HEK293T (cell line): ENCODE measurements at regions not wholly inside any gene's neighbourhood (a gene's known extent, or its start where the extent isn't known, plus 50 kb on each side); places are given as distances from the start of the nearest gene placed in this dataset.

Experiments used
- CTCF ChIA-PET: fragments of 350-600 bp; formaldehyde crosslinking; extraction: SDS; loops from one replicate; lab custom pipeline; 2021; ENCODE audit warnings: antibody characterized with exemption, inconsistent platforms; lab: Yijun Ruan, JAX
- POLR2A ChIA-PET: fragments of 350-600 bp; formaldehyde crosslinking; extraction: SDS; loops from one replicate; lab custom pipeline; 2020; ENCODE audit warnings: antibody characterized with exemption, inconsistent platforms; lab: Yijun Ruan, JAX
- DNase-seq: peaks from one replicate; pipeline ENCODE4 v3.0.0; 2012; ENCODE audit warnings: mixed read lengths; ENCODE audit errors: extremely low spot score
- ARNT ChIP-seq: fragments of 450-650 bp; IDR thresholded peaks from 2 replicates; pipeline ENCODE4 v1.6.1; 2017; ENCODE audit warnings: mild to moderate bottlenecking
- BHLHE40 ChIP-seq: fragments of 450-650 bp; IDR thresholded peaks from 2 replicates; pipeline ENCODE4 v1.6.1; 2016; ENCODE audit warnings: mild to moderate bottlenecking, moderate library complexity, borderline replicate concordance
- CTBP1 ChIP-seq: fragments of 450-650 bp; IDR thresholded peaks from 2 replicates; pipeline ENCODE4 v1.6.1; 2016; ENCODE audit warnings: borderline replicate concordance
- ELF4 ChIP-seq: fragments of 450-650 bp; IDR thresholded peaks from 2 replicates; pipeline ENCODE4 v1.6.1; 2017; ENCODE audit warnings: antibody characterized with exemption
- FOXA1 ChIP-seq: fragments of 450-650 bp; IDR thresholded peaks from 2 replicates; pipeline ENCODE4 v1.6.1; 2016; ENCODE audit warnings: mild to moderate bottlenecking
- FOXK2 ChIP-seq: fragments of 450-650 bp; IDR thresholded peaks from 2 replicates; pipeline ENCODE4 v1.6.1; 2016; ENCODE audit warnings: mild to moderate bottlenecking
- FOXM1 ChIP-seq: fragments of 450-650 bp; IDR thresholded peaks from 2 replicates; pipeline ENCODE4 v1.6.1; 2017; ENCODE audit warnings: mild to moderate bottlenecking, borderline replicate concordance
- HDGF ChIP-seq: fragments of 450-650 bp; IDR thresholded peaks from 2 replicates; pipeline ENCODE4 v1.6.1; 2017; ENCODE audit warnings: antibody characterized with exemption, borderline replicate concordance
- L3MBTL2 ChIP-seq: fragments of 450-650 bp; conservative IDR thresholded peaks from 2 replicates; pipeline ENCODE4 v1.6.1; 2016; ENCODE audit warnings: mild to moderate bottlenecking
- LEF1 ChIP-seq: fragments of 450-650 bp; IDR thresholded peaks from 2 replicates; pipeline ENCODE4 v1.6.1; 2017; ENCODE audit warnings: mild to moderate bottlenecking, borderline replicate concordance
- NFRKB ChIP-seq: fragments of 450-650 bp; IDR thresholded peaks from 2 replicates; pipeline ENCODE4 v1.6.1; 2016; ENCODE audit warnings: mild to moderate bottlenecking, moderate library complexity
- PKNOX1 ChIP-seq: fragments of 450-650 bp; IDR thresholded peaks from 2 replicates; pipeline ENCODE4 v1.6.1; 2016
- SP1 ChIP-seq: fragments of 450-650 bp; IDR thresholded peaks from 2 replicates; pipeline ENCODE4 v1.6.1; 2017
- SUZ12 ChIP-seq: fragments of 450-650 bp; IDR thresholded peaks from 2 replicates; pipeline ENCODE4 v1.6.1; 2016; ENCODE audit warnings: mild to moderate bottlenecking
- TARDBP ChIP-seq: fragments of 450-650 bp; IDR thresholded peaks from 2 replicates; pipeline ENCODE4 v1.6.1; 2016
- ZNF384 ChIP-seq: fragments of 450-650 bp; IDR thresholded peaks from 2 replicates; pipeline ENCODE4 v1.6.1; 2016

- POLR2A ChIA-PET, result no interaction called here
- TF ChIP-seq NFRKB, result no peak
- TF ChIP-seq SUZ12, result no peak
- no peak for TF ChIP-seq ELF4
- TF ChIP-seq CTBP1, result no peak
- no peak for TF ChIP-seq PKNOX1
- TF ChIP-seq FOXK2, result no peak
- TF ChIP-seq TARDBP, result no peak
- no peak for TF ChIP-seq HDGF
- DNase-seq, result no peak
- CTCF ChIA-PET, result no interaction called here
Observed at GRCh38 chr5:63154476-63155309, 576.1 kb downstream of the LRRC70 start.

GRCh38 chr5:63152871-63153270 is 574.3 kb downstream of the LRRC70 start:
- no peak for DNase-seq
- POLR2A ChIA-PET, result no interaction called here
- no peak for TF ChIP-seq CTBP1
- TF ChIP-seq NFRKB, result no peak
- no peak for TF ChIP-seq HDGF
- CTCF ChIA-PET, result no interaction called here

- POLR2A ChIA-PET, result no interaction called here
- TF ChIP-seq TARDBP (no peak), CTBP1 (no peak), PKNOX1 (no peak), FOXM1 (no peak), ZNF384 (no peak), NFRKB (no peak), HDGF (no peak)
- CTCF ChIA-PET, result no interaction called here
- DNase-seq, result no peak
Observed at GRCh38 chr5:63145167-63145566, 566.5 kb downstream of the LRRC70 start.

GRCh38 chr5:63141591-63141990 is 563.0 kb downstream of the LRRC70 start:
- ChIA-PET CTCF (interaction anchor here (0.7 kb wide), 1 partner anchor 11 kb away, joined by 5 read pairs; no protein-coding TSS in a partner anchor), POLR2A (no interaction called here)
- TF ChIP-seq PKNOX1, result no peak
- TF ChIP-seq ARNT, result no peak
- no peak for TF ChIP-seq FOXM1
- TF ChIP-seq SP1, result no peak
- no peak for TF ChIP-seq LEF1
- TF ChIP-seq FOXA1, result no peak
- TF ChIP-seq FOXK2, result no peak
- TF ChIP-seq ZNF384, result no peak
- no peak for TF ChIP-seq SUZ12
- TF ChIP-seq L3MBTL2, result no peak
- no peak for TF ChIP-seq BHLHE40
- no peak for TF ChIP-seq TARDBP
- TF ChIP-seq NFRKB, result no peak
- TF ChIP-seq CTBP1, result no peak
- no peak for DNase-seq

GRCh38 chr5:63135291-63135690 is 556.7 kb downstream of the LRRC70 start:
- no peak for DNase-seq
- POLR2A ChIA-PET, result no interaction called here
- TF ChIP-seq BHLHE40 (no peak), FOXA1 (no peak), L3MBTL2 (no peak), ARNT (no peak), SP1 (no peak), TARDBP (no peak), ELF4 (no peak), CTBP1 (no peak)

GRCh38 chr5:63131626-63132285 is 553.1 kb downstream of the LRRC70 start:
- ChIA-PET CTCF (no interaction called here), POLR2A (no interaction called here)
- DNase-seq, result no peak
- TF ChIP-seq LEF1 (no peak), BHLHE40 (no peak), FOXK2 (no peak)

More at GRCh38 chr5:63135291-63135690, 556.7 kb downstream of the LRRC70 start:
- CTCF ChIA-PET, result no interaction called here
